ENCODE measurements at regions not wholly inside any gene's neighbourhood (a gene's known extent, or its start where the extent isn't known, plus 50 kb on each side); places are given as distances from the start of the nearest gene placed in this dataset.

- TF ChIP-seq RAD21 (CRISPR knock-in tag; conservative IDR thresholded peaks at IDR 0.05 in 1 of 2, IDR thresholded peaks at IDR 0.05 in 1 of 2) (no peak; a peak in 2 of 4 replicates), POLR3A (IDR thresholded peaks at IDR 0.05; ENCODE audit: borderline replicate concordance, extremely low read depth, insufficient read depth, insufficient read length) (no peak), NR2C1 (IDR thresholded peaks at IDR 0.05) (peak; percentile 59), NR2C1 (tag; IDR thresholded peaks at IDR 0.05) (peak; percentile 91), CEBPB (tag; IDR thresholded peaks at IDR 0.05) (peak; percentile 57; the same call in 1 of the 2 replicates), BACH1 (tag; IDR thresholded peaks at IDR 0.05) (peak; percentile 94), SPI1 (IDR thresholded peaks at IDR 0.05; ENCODE audit: borderline replicate concordance, low read depth, low read length) (peak; percentile 71), NEUROD1 (IDR thresholded peaks at IDR 0.05; ENCODE audit: borderline replicate concordance, low read depth, low read length, partially characterized antibody) (peak; percentile 89), PHF20 (IDR thresholded peaks at IDR 0.05; ENCODE audit: partially characterized antibody) (no peak), ZEB2 (IDR thresholded peaks at IDR 0.05) (peak; percentile 81; the same call in 1 of the 2 replicates), SNIP1 (IDR thresholded peaks at IDR 0.05; ENCODE audit: low read depth) (no peak), PKNOX1 (IDR thresholded peaks at IDR 0.05) (peak; percentile 56), ATF7 (IDR thresholded peaks at IDR 0.05) (peak; percentile 88), MAFF (IDR thresholded peaks at IDR 0.05; ENCODE audit: low read length) (peak; percentile 81), ZNF354B (CRISPR knock-in tag; IDR thresholded peaks at IDR 0.05) (peak; percentile 79; the same call in 1 of the 2 replicates), TARDBP (IDR thresholded peaks at IDR 0.05) (peak; percentile 92), L3MBTL2 (IDR thresholded peaks at IDR 0.05) (no peak; the same call in 1 of the 2 replicates), GTF2F1 (IDR thresholded peaks at IDR 0.05; ENCODE audit: low read depth, low read length) (no peak), CCNT2 (IDR thresholded peaks at IDR 0.05; ENCODE audit: borderline replicate concordance, extremely low read depth, insufficient read length, low read depth, low read length) (peak; percentile 96), ZKSCAN8 (CRISPR knock-in tag; IDR thresholded peaks at IDR 0.05) (peak; percentile 92), RFX1 (IDR thresholded peaks at IDR 0.05) (0 out of 2 replicates have a peak, but pooled peaks have one; percentile 16), TRIM24 (IDR thresholded peaks at IDR 0.05) (peak; percentile 100), SOX6 (IDR thresholded peaks at IDR 0.05) (peak; percentile 99), NFRKB (IDR thresholded peaks at IDR 0.05; ENCODE audit: low read depth) (no peak), ETV6 (IDR thresholded peaks at IDR 0.05; ENCODE audit: borderline replicate concordance in 1 of 2, low read depth in 2 of 2, low read length in 1 of 2) (peak in 1 of 2 experiments; percentile 65; a peak in 1 of 4 replicates), ETV6 (CRISPR knock-in tag; IDR thresholded peaks at IDR 0.05; ENCODE audit: borderline replicate concordance) (no peak), MAFG (tag; conservative IDR thresholded peaks at IDR 0.05) (peak; percentile 93), CBFA2T2 (conservative IDR thresholded peaks at IDR 0.05) (peak; percentile 100), ZNF24 (IDR thresholded peaks at IDR 0.05) (peak; percentile 78), ID3 (CRISPR knock-in tag; IDR thresholded peaks at IDR 0.05) (peak; percentile 61; the same call in 1 of the 2 replicates), ID3 (tag; IDR thresholded peaks at IDR 0.05) (peak; percentile 84), ZNF507 (tag; conservative IDR thresholded peaks at IDR 0.05) (no peak; the same call in 1 of the 2 replicates)
Measured at GRCh38 chr5:86526811-86527348, 90.9 kb upstream of the COX7C start (continued).
